ENCODE measurements at regions not wholly inside any gene's neighbourhood (a gene's known extent, or its start where the extent isn't known, plus 50 kb on each side); places are given as distances from the start of the nearest gene placed in this dataset.

GRCh38 chr2:173754837-173755236 lies 210.3 kb downstream of the SP3 start:
- Histone ChIP-seq H3K27ac (no peak overlapping the region), H3K36me3 (ENCODE audit: insufficient read depth, low read length) (no peaks in the 10 kb centered on the region), H3K4me3 (no peak overlapping the region), H3K9ac (ENCODE audit: insufficient read length) (no peak overlapping the region), H3K9me3 (ENCODE audit: low read depth, low read length) (no peaks in the 10 kb centered on the region)
- no peak for DNase-seq (ENCODE audit: low read depth, low spot score)
- no peak for TF ChIP-seq POLR2AphosphoS5 (IDR thresholded peaks at IDR 0.05; ENCODE audit: borderline replicate concordance, low read depth, low read length)
- no peak for TF ChIP-seq FOXP2 (optimal IDR thresholded peaks at IDR 0.05; ENCODE audit: control extremely low read depth, extremely low read length, insufficient read depth)
- no peak for TF ChIP-seq EZH2 (IDR thresholded peaks at IDR 0.05)

GRCh38 chr2:173755798-173756197 lies 209.4 kb downstream of the SP3 start:
- no peak for DNase-seq (ENCODE audit: low read depth, low spot score)
- no peak for TF ChIP-seq FOXP2 (optimal IDR thresholded peaks at IDR 0.05; ENCODE audit: control extremely low read depth, extremely low read length, insufficient read depth)
- no peak for TF ChIP-seq EZH2 (IDR thresholded peaks at IDR 0.05)
- TF ChIP-seq POLR2AphosphoS5 (IDR thresholded peaks at IDR 0.05; ENCODE audit: borderline replicate concordance, low read depth, low read length), result no peak

GRCh38 chr2:173759959-173760358 lies 205.2 kb downstream of the SP3 start:
- Histone ChIP-seq H3K36me3 (ENCODE audit: insufficient read depth, low read length) (no peaks in the 10 kb centered on the region), H3K9me3 (ENCODE audit: low read depth, low read length) (no peaks in the 10 kb centered on the region), H3K9ac (ENCODE audit: insufficient read length) (no peak overlapping the region), H3K27ac (no peak overlapping the region), H3K4me3 (no peak overlapping the region)
- no peak for TF ChIP-seq EZH2 (IDR thresholded peaks at IDR 0.05)
- DNase-seq (ENCODE audit: low read depth, low spot score), result no peak

More at GRCh38 chr2:173755798-173756197, 209.4 kb downstream of the SP3 start:
- Histone ChIP-seq H3K9me3 (ENCODE audit: low read depth, low read length) (no peaks in the 10 kb centered on the region), H3K36me3 (ENCODE audit: insufficient read depth, low read length) (no peaks in the 10 kb centered on the region), H3K9ac (ENCODE audit: insufficient read length) (no peak overlapping the region), H3K27ac (no peak overlapping the region), H3K4me3 (no peak overlapping the region)

GRCh38 chr2:173760553-173760952 lies 204.6 kb downstream of the SP3 start:
- no peak for TF ChIP-seq POLR2AphosphoS5 (IDR thresholded peaks at IDR 0.05; ENCODE audit: borderline replicate concordance, low read depth, low read length)
- no peak for TF ChIP-seq EZH2 (IDR thresholded peaks at IDR 0.05)
- TF ChIP-seq FOXP2 (optimal IDR thresholded peaks at IDR 0.05; ENCODE audit: control extremely low read depth, extremely low read length, insufficient read depth), result no peak
- Histone ChIP-seq H3K9ac (ENCODE audit: insufficient read length) (no peak overlapping the region), H3K36me3 (ENCODE audit: insufficient read depth, low read length) (no peaks in the 10 kb centered on the region), H3K4me3 (no peak overlapping the region), H3K27ac (no peak overlapping the region), H3K9me3 (ENCODE audit: low read depth, low read length) (no peaks in the 10 kb centered on the region)
- DNase-seq (ENCODE audit: low read depth, low spot score), result no peak

GRCh38 chr2:173761603-173762119 lies 203.5 kb downstream of the SP3 start:
- H3K36me3 ChIP-seq (ENCODE audit: insufficient read depth, low read length), result no peaks in the 10 kb centered on the region
- no peaks in the 10 kb centered on the region for H3K9me3 ChIP-seq (ENCODE audit: low read depth, low read length)
- TF ChIP-seq FOXP2 (optimal IDR thresholded peaks at IDR 0.05; ENCODE audit: control extremely low read depth, extremely low read length, insufficient read depth) (no peak), EZH2 (IDR thresholded peaks at IDR 0.05) (no peak), POLR2AphosphoS5 (IDR thresholded peaks at IDR 0.05; ENCODE audit: borderline replicate concordance, low read depth, low read length) (no peak)
- H3K9ac ChIP-seq (ENCODE audit: insufficient read length), result no peak overlapping the region
- H3K4me3 ChIP-seq, result no peak overlapping the region
- no peak overlapping the region for H3K27ac ChIP-seq
- DNase-seq (ENCODE audit: low read depth, low spot score), result no peak

GRCh38 chr2:173762221-173762620 lies 203.0 kb downstream of the SP3 start:
- TF ChIP-seq FOXP2 (optimal IDR thresholded peaks at IDR 0.05; ENCODE audit: control extremely low read depth, extremely low read length, insufficient read depth), result no peak
- TF ChIP-seq EZH2 (IDR thresholded peaks at IDR 0.05), result no peak
- no peak for TF ChIP-seq POLR2AphosphoS5 (IDR thresholded peaks at IDR 0.05; ENCODE audit: borderline replicate concordance, low read depth, low read length)
- Histone ChIP-seq H3K36me3 (ENCODE audit: insufficient read depth, low read length) (no peaks in the 10 kb centered on the region), H3K4me3 (no peak overlapping the region), H3K9ac (ENCODE audit: insufficient read length) (no peak overlapping the region), H3K27ac (no peak overlapping the region), H3K9me3 (ENCODE audit: low read depth, low read length) (no peaks in the 10 kb centered on the region)
- no peak for DNase-seq (ENCODE audit: low read depth, low spot score)

GRCh38 chr2:173762864-173763263 lies 202.3 kb downstream of the SP3 start:
- no peak for TF ChIP-seq FOXP2 (optimal IDR thresholded peaks at IDR 0.05; ENCODE audit: control extremely low read depth, extremely low read length, insufficient read depth)
- TF ChIP-seq EZH2 (IDR thresholded peaks at IDR 0.05), result no peak
- TF ChIP-seq POLR2AphosphoS5 (IDR thresholded peaks at IDR 0.05; ENCODE audit: borderline replicate concordance, low read depth, low read length), result no peak
- DNase-seq (ENCODE audit: low read depth, low spot score), result no peak
- H3K9ac ChIP-seq (ENCODE audit: insufficient read length), result no peak overlapping the region
- H3K27ac ChIP-seq, result no peak overlapping the region
- H3K36me3 ChIP-seq (ENCODE audit: insufficient read depth, low read length), result no peaks in the 10 kb centered on the region
- no peak overlapping the region for H3K4me3 ChIP-seq
- no peaks in the 10 kb centered on the region for H3K9me3 ChIP-seq (ENCODE audit: low read depth, low read length)

- Histone ChIP-seq H3K27ac (no peak overlapping the region), H3K4me3 (no peak overlapping the region), H3K9me3 (ENCODE audit: low read depth, low read length) (no peaks in the 10 kb centered on the region), H3K36me3 (ENCODE audit: insufficient read depth, low read length) (no peaks in the 10 kb centered on the region), H3K9ac (ENCODE audit: insufficient read length) (no peak overlapping the region)
- no peak for DNase-seq (ENCODE audit: low read depth, low spot score)
- TF ChIP-seq EZH2 (IDR thresholded peaks at IDR 0.05), result no peak
- no peak for TF ChIP-seq FOXP2 (optimal IDR thresholded peaks at IDR 0.05; ENCODE audit: control extremely low read depth, extremely low read length, insufficient read depth)
- no peak for TF ChIP-seq POLR2AphosphoS5 (IDR thresholded peaks at IDR 0.05; ENCODE audit: borderline replicate concordance, low read depth, low read length)
Observed at GRCh38 chr2:173763641-173764040, 201.5 kb downstream of the SP3 start.

- no peak overlapping the region for H3K9ac ChIP-seq (ENCODE audit: insufficient read length)
- no peak overlapping the region for H3K27ac ChIP-seq
- TF ChIP-seq EZH2 (IDR thresholded peaks at IDR 0.05) (no peak), POLR2AphosphoS5 (IDR thresholded peaks at IDR 0.05; ENCODE audit: borderline replicate concordance, low read depth, low read length) (no peak), FOXP2 (optimal IDR thresholded peaks at IDR 0.05; ENCODE audit: control extremely low read depth, extremely low read length, insufficient read depth) (no peak)
- H3K4me3 ChIP-seq, result no peak overlapping the region
- no peaks in the 10 kb centered on the region for H3K9me3 ChIP-seq (ENCODE audit: low read depth, low read length)
- DNase-seq (ENCODE audit: low read depth, low spot score), result no peak
- H3K36me3 ChIP-seq (ENCODE audit: insufficient read depth, low read length), result no peaks in the 10 kb centered on the region
Observed at GRCh38 chr2:173764094-173764493, 201.1 kb downstream of the SP3 start.
